HG03108 (cell line): ENCODE measurements at regions not wholly inside any gene's neighbourhood (a gene's known extent, or its start where the extent isn't known, plus 50 kb on each side); places are given as distances from the start of the nearest gene placed in this dataset.
"Not testable (repeated sequence)": the region's sequence is repeated elsewhere in the genome, so short reads cannot be mapped to it uniquely, and the experiment has no call there.

Experiments
- ATAC-seq: cut with Tn5 transposase; IDR thresholded peaks from one replicate; pipeline ENCODE4 v1.9.1; 2021; ENCODE audit warnings: moderate library complexity; ENCODE audit not compliant: unreplicated experiment

GRCh38 chr4:174401471-174402130 lies 117.9 kb downstream of the CEP44 start:
- no peak for ATAC-seq

- ATAC-seq = not testable (repeated sequence)
Observed at GRCh38 chr4:174400603-174401302, 117.0 kb downstream of the CEP44 start.

DNA sequence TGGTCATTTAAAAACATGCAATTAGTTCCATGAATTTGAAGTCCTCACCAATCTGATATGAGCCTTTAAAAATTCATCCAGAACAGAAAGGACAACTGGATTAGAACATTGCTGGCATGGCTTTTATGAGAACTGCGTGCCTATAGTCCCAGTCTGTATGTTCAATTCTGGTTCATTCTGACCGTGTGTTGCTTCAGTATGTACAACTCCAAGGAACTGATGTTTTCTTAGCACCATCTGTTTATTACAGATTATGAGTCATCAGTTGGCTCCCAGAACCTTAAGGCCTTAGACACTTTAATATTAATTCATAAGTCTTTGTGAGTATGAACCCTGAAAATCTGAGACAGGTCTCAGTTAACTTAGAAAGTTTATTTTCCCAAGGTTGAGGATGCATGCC lies 115.0 kb downstream of the CEP44 start:
- ATAC-seq = no peak

DNA sequence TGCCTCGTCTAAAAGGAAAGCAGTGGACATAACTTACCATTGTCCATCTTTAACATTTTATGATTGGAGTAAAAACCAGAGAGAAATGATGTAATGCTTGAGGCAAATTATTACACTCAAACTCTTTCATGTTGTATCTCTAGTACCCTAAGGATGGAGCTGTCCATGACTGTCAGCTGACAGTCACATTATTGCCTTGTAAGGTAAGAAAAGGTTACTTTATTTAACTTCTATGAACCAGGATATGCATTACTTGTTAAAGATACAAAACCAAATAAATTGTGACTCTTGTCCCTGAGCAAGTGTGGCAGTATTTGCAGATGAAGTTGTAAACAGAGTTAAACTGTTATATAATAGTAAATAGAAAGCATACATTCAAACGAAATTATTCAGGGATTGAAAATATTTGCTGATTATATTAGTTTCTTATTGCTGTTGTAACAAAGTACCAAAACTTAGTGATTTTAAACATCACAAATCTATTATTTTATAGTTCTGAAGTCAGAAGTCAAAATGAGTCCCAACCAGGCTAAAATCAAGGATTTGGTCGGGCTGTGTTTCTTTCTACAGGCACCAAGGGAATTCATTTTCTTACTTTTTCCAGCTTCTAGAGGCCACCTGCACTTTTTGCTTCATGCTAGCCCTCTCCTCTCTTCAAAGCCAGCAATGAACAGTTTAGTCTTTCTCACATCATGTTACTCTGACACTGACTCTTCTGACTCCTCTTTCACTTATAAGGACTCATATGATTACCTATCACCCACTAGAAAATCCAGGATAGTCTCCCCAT lies 113.8 kb downstream of the CEP44 start:
- ATAC-seq = no peak

- ATAC-seq = no peak
Observed at GRCh38 chr4:174396599-174397110, 112.9 kb downstream of the CEP44 start.

DNA sequence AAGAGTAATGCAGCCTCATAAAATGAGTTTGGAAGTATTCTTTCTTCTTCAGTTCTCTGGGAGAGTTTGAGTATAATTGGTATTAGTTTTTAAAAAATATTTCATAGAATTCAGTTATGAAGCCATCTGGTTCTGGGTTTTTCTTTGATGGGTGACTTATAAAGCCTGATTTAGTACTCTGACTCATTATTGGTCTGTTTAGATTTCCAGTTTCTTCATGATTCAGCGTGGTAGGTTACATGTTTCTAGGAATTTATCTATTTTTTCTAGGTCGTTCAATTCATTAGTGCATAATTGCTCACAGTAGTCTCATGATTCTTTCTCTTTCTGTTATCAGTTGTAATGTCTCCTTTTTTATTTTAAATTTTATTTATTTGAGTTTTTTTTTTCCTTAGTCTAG lies 111.2 kb downstream of the CEP44 start:
- no peak for ATAC-seq

DNA sequence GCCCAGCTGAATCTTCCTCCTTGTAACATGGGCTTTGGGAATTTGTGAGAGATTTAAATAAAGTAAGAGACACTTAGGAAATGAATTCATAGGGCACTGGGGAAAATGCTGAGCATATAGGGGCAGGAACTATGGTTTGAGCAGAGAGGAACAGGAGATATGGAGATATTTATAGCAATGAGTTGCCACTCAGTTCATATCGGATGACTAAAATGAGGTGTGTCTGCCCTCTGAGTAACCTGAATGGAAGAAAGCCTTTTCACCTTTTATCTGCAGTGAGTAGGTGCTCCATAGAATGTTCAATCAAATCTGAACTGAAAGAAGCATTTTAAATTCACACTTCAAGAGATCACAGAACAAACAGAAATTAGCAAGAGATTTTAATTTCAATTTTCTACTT lies 105.7 kb downstream of the CEP44 start:
- no peak for ATAC-seq

- ATAC-seq = no peak
Observed at GRCh38 chr4:174388461-174389145, 104.9 kb downstream of the CEP44 start.

GRCh38 chr4:174387721-174388120 lies 104.0 kb downstream of the CEP44 start:
- ATAC-seq = no peak

DNA sequence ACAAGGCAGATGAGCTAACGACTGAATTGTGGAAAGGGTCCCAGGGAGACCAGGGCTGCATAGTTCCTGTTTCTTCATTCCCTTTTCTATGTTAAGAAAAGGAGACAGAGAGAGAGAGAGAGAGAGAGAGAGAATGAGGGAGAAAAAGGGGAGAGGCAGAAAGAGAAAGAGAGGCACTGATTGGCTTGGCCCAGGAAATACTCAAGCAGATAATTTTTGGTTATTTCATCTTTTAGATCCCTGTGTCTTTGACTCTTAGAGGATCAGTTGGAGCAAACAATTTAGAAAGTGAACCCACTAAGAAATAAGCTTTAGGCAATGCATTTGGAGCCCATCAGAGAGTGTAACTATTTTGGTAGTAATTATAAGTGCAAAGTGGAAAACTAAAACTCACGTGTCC lies 103.4 kb downstream of the CEP44 start:
- no peak for ATAC-seq

- no peak for ATAC-seq
Observed at GRCh38 chr4:174383783-174384182, 100.1 kb downstream of the CEP44 start.

DNA sequence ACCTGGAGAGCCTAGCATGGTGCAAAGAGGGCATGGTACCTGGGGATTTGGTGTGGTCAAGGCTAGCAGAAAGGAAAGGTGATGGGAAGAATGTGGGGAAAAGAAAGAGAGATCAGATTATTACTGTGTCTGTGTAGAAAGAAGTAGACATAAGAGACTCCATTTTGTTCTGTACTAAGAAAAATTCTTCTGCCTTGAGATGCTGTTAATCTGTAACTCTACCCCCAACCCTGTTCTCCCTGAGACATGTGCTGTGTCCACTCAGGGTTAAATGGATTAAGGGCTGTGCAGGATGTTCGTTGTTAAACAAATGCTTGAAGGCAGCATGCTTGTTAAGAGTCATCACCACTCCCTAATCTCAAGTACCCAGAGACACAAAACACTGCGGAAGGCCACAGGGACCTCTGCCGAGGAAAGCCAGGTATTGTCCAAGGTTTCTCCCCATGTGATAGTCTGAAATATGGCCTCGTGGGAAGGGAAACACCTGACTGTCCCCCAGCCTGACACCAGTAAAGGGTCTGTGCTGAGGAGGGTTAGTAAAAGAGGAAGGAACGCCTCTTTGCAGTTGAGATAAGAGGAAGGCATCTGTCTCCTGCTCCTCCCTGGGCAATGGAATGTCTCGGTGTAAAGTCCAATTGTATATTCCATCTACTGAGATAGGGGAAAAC lies 99.4 kb downstream of the CEP44 start:
- ATAC-seq = not testable (repeated sequence)
